Mucosa of descending colon (tissue), 3 donors: ENCODE measurements at regions not wholly inside any gene's neighbourhood (a gene's known extent, or its start where the extent isn't known, plus 50 kb on each side); places are given as distances from the start of the nearest gene placed in this dataset.

Experiments used
- ATAC-seq: fragments of 200-7000 bp; cut with Tn5 transposase; one replicate; pipeline ENCODE4 v1.9.1; 2020; ENCODE audit warnings: mild to moderate bottlenecking, moderate library complexity
- DNase-seq, 3 donors: peaks; one replicate each; pipeline ENCODE4 v3.0.0-alpha.2; 2020
- H3K36me3 ChIP-seq: fragments of 200-600 bp; one replicate; pipeline ENCODE4 v1.8.0; 2021; ENCODE audit warnings: low read depth, mild to moderate bottlenecking
- H3K4me1 ChIP-seq: fragments of 200-600 bp; one replicate; pipeline ENCODE4 v1.8.0; 2021; ENCODE audit warnings: low read depth, mild to moderate bottlenecking
- H3K4me3 ChIP-seq: fragments of 200-600 bp; one replicate; pipeline ENCODE4 v1.8.0; 2021; ENCODE audit warnings: mild to moderate bottlenecking
- H3K9me3 ChIP-seq: fragments of 200-600 bp; one replicate; pipeline ENCODE4 v1.8.0; 2021; ENCODE audit warnings: mild to moderate bottlenecking
- CTCF ChIP-seq: fragments of 200-600 bp; IDR thresholded peaks from one replicate; pipeline ENCODE4 v1.8.0; 2022; ENCODE audit warnings: antibody characterized with exemption, mild to moderate bottlenecking
- intact Hi-C, 2 donors: fragments of 100-400 bp; cut with DNase I in 1 of 2; cut with micrococcal nuclease in 1 of 2; formaldehyde crosslinking; loops; one replicate each; pipeline versions ENCODE4 v1.11.0 to v1.11.1; 2022; cut with DNase I, micrococcal nuclease
- donor health status: DM: no; HTN: no; CAD: no; lungs with moderate emphysema.
- donor health status: DM: no; HTN: no; CAD: no.
- donor health status: DM: no; HTN: yes; CAD: no.

- ATAC-seq (peak; percentile 93), DNase-seq (peak in 2 of 3 donors; percentile 55 to 85)
- intact Hi-C loops: no loop called here
Observed at GRCh38 chr16:80883159-80883642, 78.8 kb upstream of the CDYL2 start.

DNA sequence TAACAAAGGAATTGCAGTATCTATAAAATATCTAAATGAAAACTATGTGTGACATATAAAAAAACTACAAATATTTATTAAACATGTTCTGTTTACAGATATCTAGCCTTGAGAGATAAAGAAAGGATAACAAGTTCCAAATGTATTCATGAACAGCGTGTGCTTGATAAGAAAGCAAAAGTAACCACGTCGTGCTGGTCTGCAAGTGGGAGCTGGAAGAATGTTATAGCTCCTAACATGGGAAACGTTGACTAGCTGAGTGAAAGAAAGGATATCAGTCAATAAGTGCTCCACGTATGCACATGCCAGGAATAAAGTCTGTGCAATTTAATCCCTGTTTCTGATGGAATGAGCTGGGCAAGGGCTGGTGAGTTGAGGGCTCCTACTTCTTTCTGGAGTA, 71.2 kb upstream of the CDYL2 start:
- intact Hi-C loops: no loop called here
- TF ChIP-seq CTCF: no peak
- ATAC-seq: no peak
- no peaks in the 10 kb centered on the region for H3K9me3 ChIP-seq
- H3K4me3 ChIP-seq: no peak overlapping the region
- H3K4me1 ChIP-seq: no peaks in the 10 kb centered on the region
- no peak for DNase-seq
- H3K36me3 ChIP-seq: no peaks in the 10 kb centered on the region

More at GRCh38 chr16:80883159-80883642, 78.8 kb upstream of the CDYL2 start:
- peaks cover 12% of the 10 kb centered on the region for H3K4me1 ChIP-seq
- no peaks in the 10 kb centered on the region for H3K36me3 ChIP-seq
- H3K4me3 ChIP-seq: no peak overlapping the region
- no peak for TF ChIP-seq CTCF
- H3K9me3 ChIP-seq: no peaks in the 10 kb centered on the region

GRCh38 chr16:80874925-80875324, 70.5 kb upstream of the CDYL2 start:
- no peak for DNase-seq
- Histone ChIP-seq H3K4me1 (no peaks in the 10 kb centered on the region), H3K36me3 (no peaks in the 10 kb centered on the region), H3K9me3 (no peaks in the 10 kb centered on the region), H3K4me3 (no peak overlapping the region)
- no peak for ATAC-seq
- no peak for TF ChIP-seq CTCF
- intact Hi-C loops: no loop called here

DNA sequence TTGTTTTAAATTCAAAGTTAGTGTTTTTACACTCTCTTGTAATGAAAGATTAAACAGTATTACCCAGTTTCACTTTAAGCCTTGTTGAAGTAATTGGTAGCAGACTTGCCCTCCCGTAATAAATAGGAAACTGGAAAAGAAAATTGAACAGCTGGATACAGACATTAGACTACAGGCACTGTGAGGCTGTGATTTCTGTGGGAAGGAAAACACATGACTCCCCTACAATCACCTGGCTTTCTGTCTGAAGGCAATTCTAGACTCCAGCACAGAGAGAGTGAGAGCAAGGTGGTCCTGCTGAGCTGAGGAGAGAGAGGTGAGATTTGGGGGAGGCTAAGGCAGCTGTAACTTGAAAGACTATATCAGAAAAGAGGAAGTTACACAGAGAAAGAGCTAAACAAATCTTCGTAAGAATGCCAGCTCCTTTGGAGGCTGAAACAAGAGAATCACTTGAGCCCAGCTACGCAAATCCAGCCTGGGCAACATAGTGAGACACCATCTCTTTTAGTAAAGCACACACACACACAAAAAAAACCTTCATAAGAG, 57.8 kb upstream of the CDYL2 start:
- H3K9me3 ChIP-seq: peaks cover 3% of the 10 kb centered on the region
- no peak for ATAC-seq
- DNase-seq: no peak
- no peaks in the 10 kb centered on the region for H3K36me3 ChIP-seq
- H3K4me3 ChIP-seq: no peak overlapping the region
- no peak for TF ChIP-seq CTCF
- intact Hi-C loops: no loop called here
- no peaks in the 10 kb centered on the region for H3K4me1 ChIP-seq
